HG02938 (cell line): ENCODE measurements at regions not wholly inside any gene's neighbourhood (a gene's known extent, or its start where the extent isn't known, plus 50 kb on each side); places are given as distances from the start of the nearest gene placed in this dataset.

Experiments
- ATAC-seq: cut with Tn5 transposase; IDR thresholded peaks from one replicate; pipeline ENCODE4 v1.9.1; 2021; ENCODE audit warnings: mild to moderate bottlenecking, moderate library complexity; ENCODE audit not compliant: unreplicated experiment

GRCh38 chr18:8962855-8963635, 139.5 kb upstream of the NDUFV2 start:
- no peak for ATAC-seq

GRCh38 chr18:8963876-8964275, 138.6 kb upstream of the NDUFV2 start:
- no peak for ATAC-seq

- no peak for ATAC-seq
Observed at GRCh38 chr18:8965398-8965797, 137.1 kb upstream of the NDUFV2 start.

GRCh38 chr18:8966821-8967220, 135.7 kb upstream of the NDUFV2 start:
- ATAC-seq: no peak

- ATAC-seq: no peak
Observed at GRCh38 chr18:8967573-8967972, 134.9 kb upstream of the NDUFV2 start.

- ATAC-seq: no peak
Observed at GRCh38 chr18:8969639-8970390, 132.7 kb upstream of the NDUFV2 start.

- no peak for ATAC-seq
Observed at GRCh38 chr18:8970843-8971242, 131.7 kb upstream of the NDUFV2 start.

- no peak for ATAC-seq
Observed at GRCh38 chr18:8972116-8972515, 130.4 kb upstream of the NDUFV2 start.

GRCh38 chr18:8974279-8974678, 128.2 kb upstream of the NDUFV2 start:
- ATAC-seq: no peak

- no peak for ATAC-seq
Observed at GRCh38 chr18:8974696-8975095, 127.8 kb upstream of the NDUFV2 start.

GRCh38 chr18:8975624-8976023, 126.9 kb upstream of the NDUFV2 start:
- ATAC-seq: no peak

- no peak for ATAC-seq
Observed at GRCh38 chr18:8976606-8977005, 125.9 kb upstream of the NDUFV2 start.

- ATAC-seq: no peak
Observed at GRCh38 chr18:8977166-8977565, 125.3 kb upstream of the NDUFV2 start.

GRCh38 chr18:8977701-8978100, 124.8 kb upstream of the NDUFV2 start:
- ATAC-seq: no peak

GRCh38 chr18:8978394-8978793, 124.1 kb upstream of the NDUFV2 start:
- no peak for ATAC-seq

GRCh38 chr18:8979258-8979988, 123.1 kb upstream of the NDUFV2 start:
- ATAC-seq: no peak

- ATAC-seq: no peak
Observed at GRCh38 chr18:8980496-8980895, 122.0 kb upstream of the NDUFV2 start.

GRCh38 chr18:8980918-8981317, 121.6 kb upstream of the NDUFV2 start:
- no peak for ATAC-seq

- ATAC-seq: no peak
Observed at GRCh38 chr18:8982416-8983183, 119.9 kb upstream of the NDUFV2 start.

- ATAC-seq: no peak
Observed at GRCh38 chr18:8983195-8983594, 119.3 kb upstream of the NDUFV2 start.

GRCh38 chr18:8984131-8984721, 118.3 kb upstream of the NDUFV2 start:
- ATAC-seq: no peak
